ENCODE measurements at regions not wholly inside any gene's neighbourhood (a gene's known extent, or its start where the extent isn't known, plus 50 kb on each side); places are given as distances from the start of the nearest gene placed in this dataset.

DNA sequence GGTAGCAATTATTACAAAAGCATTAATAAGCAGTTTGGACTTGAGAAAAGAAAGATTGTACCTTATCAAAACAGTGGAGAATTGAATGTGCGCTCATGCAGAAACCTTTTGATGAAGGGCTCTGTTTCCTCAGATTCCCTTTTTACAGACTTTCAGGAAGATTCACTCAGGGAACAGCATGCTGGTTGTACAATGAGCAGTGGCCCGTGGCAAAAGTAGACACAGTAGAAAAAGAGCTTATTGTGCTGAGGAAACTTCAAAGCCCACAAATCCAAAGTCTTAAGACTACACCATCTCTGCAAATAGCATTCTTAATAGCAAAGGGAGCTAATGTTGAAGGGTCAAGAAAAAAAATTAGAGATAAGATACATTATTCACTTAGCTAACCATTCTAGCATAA, 858.9 kb downstream of the PDHA2 start:
- POLR2A ChIA-PET, result no interaction called here
- Histone ChIP-seq H3K4me3 (replicated peaks in 1 of 2; ENCODE audit: low read depth in 1 of 2, low read length in 2 of 2) (no peak overlapping the region), H3K79me2 (ENCODE audit: insufficient read depth, low read length) (no peaks in the 10 kb centered on the region), H3K4me2 (ENCODE audit: low read length) (no peak overlapping the region), H3K9ac (ENCODE audit: low read length) (no peak overlapping the region), H3K27ac (ENCODE audit: low read depth, low read length) (no peak overlapping the region), H3K4me1 (ENCODE audit: control insufficient read depth in 1 of 2, insufficient read depth in 2 of 2, low read length in 2 of 2) (no peaks in the 10 kb centered on the region), H4K20me1 (ENCODE audit: insufficient read depth) (no peaks in the 10 kb centered on the region), H2AFZ (ENCODE audit: low read depth, low read length, poor library complexity, severe bottlenecking) (no peak overlapping the region), H3K36me3 (ENCODE audit: control insufficient read depth in 1 of 2, insufficient read depth in 2 of 2, low read length in 2 of 2) (no peaks in the 10 kb centered on the region), H3K27me3 (ENCODE audit: insufficient read depth, low read length) (no peaks in the 10 kb centered on the region), H3K9me3 (ENCODE audit: control insufficient read depth in 1 of 2, insufficient read depth in 1 of 2, low read depth in 1 of 2, low read length in 2 of 2) (no peaks in the 10 kb centered on the region), H3K9me2 (ENCODE audit: insufficient read depth) (no peaks in the 10 kb centered on the region)
- no TSS peak for BruUV-seq (replicated peaks)
- TF ChIP-seq ATF3 (IDR thresholded peaks at IDR 0.05) (no peak), POLR2AphosphoS5 (IDR thresholded peaks at IDR 0.05; ENCODE audit: low read depth, low read length) (no peak), FOSL1 (IDR thresholded peaks at IDR 0.05; ENCODE audit: low read depth) (no peak), SIN3A (IDR thresholded peaks at IDR 0.05; ENCODE audit: low read depth) (no peak), CBX3 (IDR thresholded peaks at IDR 0.05; ENCODE audit: low read depth) (no peak), EZH2 (IDR thresholded peaks at IDR 0.05) (no peak), CEBPB (IDR thresholded peaks at IDR 0.05; ENCODE audit: low read depth) (no peak), ELF1 (IDR thresholded peaks at IDR 0.05; ENCODE audit: borderline replicate concordance, low read depth) (no peak), JUND (IDR thresholded peaks at IDR 0.05) (no peak), EGR1 (IDR thresholded peaks at IDR 0.05; ENCODE audit: low read depth) (no peak), MAX (IDR thresholded peaks at IDR 0.05) (no peak), EZH2phosphoT487 (IDR thresholded peaks at IDR 0.05; ENCODE audit: borderline replicate concordance) (no peak), RAD21 (IDR thresholded peaks at IDR 0.05; ENCODE audit: low read depth) (no peak), REST (IDR thresholded peaks at IDR 0.05; ENCODE audit: low read depth) (no peak), TCF7L2 (IDR thresholded peaks at IDR 0.05; ENCODE audit: borderline replicate concordance, extremely low read depth, insufficient read depth, insufficient read length) (no peak), ZNF274 (IDR thresholded peaks at IDR 0.05; ENCODE audit: low read depth, low read length) (no peak), CTCF (IDR thresholded peaks at IDR 0.05 in 2 of 3, conservative IDR thresholded peaks at IDR 0.05 in 1 of 3; ENCODE audit: borderline replicate concordance in 1 of 3, insufficient read depth in 1 of 3, low read depth in 2 of 3, low read length in 2 of 3) (no peak)
- DNase-seq (ENCODE audit: low read depth, low spot score), result no peak
- intact Hi-C loops (cut with micrococcal nuclease), result no loop called here
- no peak for ATAC-seq
- CTCF ChIA-PET, result no interaction called here
- RAD21 ChIA-PET (ENCODE audit: low non-redundant PET in 1 of 2, low total read pairs in 2 of 2, uncharacterized antibody in 2 of 2, unreplicated experiment in 2 of 2), result no interaction called here
